LNCaP clone FGC (cell line): ENCODE measurements at regions not wholly inside any gene's neighbourhood (a gene's known extent, or its start where the extent isn't known, plus 50 kb on each side); places are given as distances from the start of the nearest gene placed in this dataset.

Experiments used
- DNase-seq: peaks from one replicate; pipeline ENCODE4 v3.0.0-alpha.2; 2011; ENCODE audit warnings: low read depth
- H3K4me3 ChIP-seq: 2 replicates; pipeline ENCODE4 v1.5.1; 2011; ENCODE audit warnings: mild to moderate bottlenecking, low read depth, low read length, control low read depth
- CTCF ChIP-seq: IDR thresholded peaks from 2 replicates; pipeline ENCODE4 v1.5.1; 2012; ENCODE audit warnings: mild to moderate bottlenecking; ENCODE audit not compliant: control insufficient read depth, insufficient read depth; ENCODE audit errors: extremely low read depth

- no peak for TF ChIP-seq CTCF
- DNase-seq, result no peak
- no peak overlapping the region for H3K4me3 ChIP-seq
Observed at GRCh38 chr16:17885659-17886207, 415.0 kb upstream of the XYLT1 start.

GRCh38 chr16:17877821-17878360 is 407.1 kb upstream of the XYLT1 start:
- no peak overlapping the region for H3K4me3 ChIP-seq
- DNase-seq, result no peak
- no peak for TF ChIP-seq CTCF

- no peak for TF ChIP-seq CTCF
- no peak for DNase-seq
- no peak overlapping the region for H3K4me3 ChIP-seq
Observed at GRCh38 chr16:17866996-17867395, 396.2 kb upstream of the XYLT1 start.

GRCh38 chr16:17861981-17862479 is 391.3 kb upstream of the XYLT1 start:
- DNase-seq, result no peak
- no peak overlapping the region for H3K4me3 ChIP-seq
- no peak for TF ChIP-seq CTCF

- DNase-seq, result no peak
- TF ChIP-seq CTCF, result no peak
- no peak overlapping the region for H3K4me3 ChIP-seq
Observed at GRCh38 chr16:17858061-17858460, 387.3 kb upstream of the XYLT1 start.

- TF ChIP-seq CTCF, result no peak
- no peak for DNase-seq
- H3K4me3 ChIP-seq, result no peak overlapping the region
Observed at GRCh38 chr16:17853958-17854357, 383.2 kb upstream of the XYLT1 start.
